Upper lobe of left lung (tissue), 6 donors: ENCODE measurements at regions not wholly inside any gene's neighbourhood (a gene's known extent, or its start where the extent isn't known, plus 50 kb on each side); places are given as distances from the start of the nearest gene placed in this dataset.

Experiments
- ATAC-seq, 2 donors: fragments of 200-7000 bp; cut with Tn5 transposase; one replicate each; pipeline ENCODE4 v1.9.1; 2022; ENCODE audit warnings: mild to moderate bottlenecking in 2 of 2, moderate library complexity in 2 of 2; ENCODE audit not compliant: low FRiP score in 2 of 2
- DNase-seq, 2 donors: peaks; one replicate each; pipeline ENCODE4 v3.0.0-alpha.2; 2019 to 2020
- H3K27ac ChIP-seq, 4 donors: fragments of 200-600 bp; sonication (generic); one replicate each; pipeline ENCODE4 v1.5.1; 2016 to 2019
- H3K27me3 ChIP-seq, 4 donors: fragments of 200-600 bp; sonication (generic); one replicate each; pipeline ENCODE4 v1.5.1; 2017 to 2019
- H3K36me3 ChIP-seq, 4 donors: fragments of 200-600 bp; sonication (generic); one replicate each; pipeline ENCODE4 v1.5.1; 2016 to 2019
- H3K4me1 ChIP-seq, 4 donors: fragments of 200-600 bp; sonication (generic); one replicate each; pipeline ENCODE4 v1.5.1; 2018 to 2019
- H3K4me3 ChIP-seq, 4 donors: fragments of 200-600 bp; sonication (generic); one replicate each; pipeline ENCODE4 v1.5.1; 2017 to 2019; ENCODE audit warnings: mild to moderate bottlenecking in 2 of 4, moderate library complexity in 1 of 4
- H3K9me3 ChIP-seq, 4 donors: fragments of 200-600 bp; sonication (generic); one replicate each; pipeline ENCODE4 v1.5.1; 2018 to 2019
- CTCF ChIP-seq, 6 experiments: fragments of 450-650 bp in 4 of 6; fragments of 200-600 bp in 2 of 6; sonication (generic) in 2 of 6; IDR thresholded peaks; one replicate each; pipeline ENCODE4 v1.5.1; 2016 to 2019; ENCODE audit warnings: antibody characterized with exemption in 6 of 6
- EP300 ChIP-seq, 4 donors: sonication (generic); formaldehyde crosslinking; IDR thresholded peaks; one replicate each; pipeline ENCODE4 v1.5.1; 2017; ENCODE audit warnings: antibody characterized with exemption in 4 of 4, control low read depth in 2 of 4
- POLR2A ChIP-seq, 4 donors: fragments of 450-650 bp; IDR thresholded peaks; one replicate each; pipeline ENCODE4 v1.5.1; 2016 to 2017; ENCODE audit warnings: antibody characterized with exemption in 4 of 4, mild to moderate bottlenecking in 2 of 4
- POLR2AphosphoS5 ChIP-seq, 2 donors: sonication (generic); formaldehyde crosslinking; IDR thresholded peaks; one replicate each; pipeline ENCODE4 v1.5.1; 2017; ENCODE audit warnings: antibody characterized with exemption in 2 of 2
- WGBS, 2 donors: methylation state at CpG; one replicate each; pipeline ENCODE4 v1.1.5; 2017 to 2018; 5-methylcytosine and 5-hydroxymethylcytosine counted together
- donor health status: DM: no; HTN: no; CAD: no; lungs with moderate emphysema.
- donor health status: DM: no; HTN: yes; CAD: no; lungs with severe emphysema.

GRCh38 chr1:195903203-195903602 lies 705.0 kb downstream of the KCNT2 start:
- H3K4me1 ChIP-seq: no peaks in the 10 kb centered on the region
- H3K36me3 ChIP-seq: no peaks in the 10 kb centered on the region
- no peak overlapping the region for H3K4me3 ChIP-seq
- no peak for DNase-seq
- WGBS, 2 donors: 76 to 80% methylated on average over 3 of the region's 3 CpGs
- TF ChIP-seq POLR2AphosphoS5 (IDR thresholded peaks at IDR 0.05) (no peak), CTCF (IDR thresholded peaks at IDR 0.05) (no peak), EP300 (IDR thresholded peaks at IDR 0.05) (no peak), POLR2A (IDR thresholded peaks at IDR 0.05) (no peak)
- H3K9me3 ChIP-seq: no peaks in the 10 kb centered on the region
- no peak overlapping the region for H3K27ac ChIP-seq
- no peaks in the 10 kb centered on the region for H3K27me3 ChIP-seq
- ATAC-seq: no peak

DNA sequence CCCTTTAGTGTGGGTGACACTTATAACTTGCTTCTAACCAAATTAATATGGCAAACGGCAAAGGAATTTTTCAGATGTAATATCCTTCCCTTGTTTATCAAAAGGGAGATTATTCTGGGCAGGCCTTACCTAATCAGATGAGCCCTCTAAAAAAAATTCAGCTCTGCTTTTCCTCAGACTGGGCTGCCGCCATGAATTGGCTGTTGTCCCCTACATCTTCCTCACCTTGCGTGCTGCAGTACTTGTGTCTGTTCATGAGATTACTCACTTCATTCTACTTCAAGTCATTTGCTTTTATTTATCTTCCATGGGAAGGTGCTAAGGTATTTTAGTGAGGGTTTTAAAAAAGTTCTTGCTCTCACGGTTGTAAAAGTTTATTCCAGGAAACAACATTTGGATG lies 705.5 kb downstream of the KCNT2 start:
- no peaks in the 10 kb centered on the region for H3K4me1 ChIP-seq
- H3K27ac ChIP-seq: no peak overlapping the region
- no peaks in the 10 kb centered on the region for H3K27me3 ChIP-seq
- ATAC-seq: no peak
- TF ChIP-seq CTCF (IDR thresholded peaks at IDR 0.05): no peak
- TF ChIP-seq EP300 (IDR thresholded peaks at IDR 0.05): no peak
- TF ChIP-seq POLR2A (IDR thresholded peaks at IDR 0.05): no peak
- TF ChIP-seq POLR2AphosphoS5 (IDR thresholded peaks at IDR 0.05): no peak
- 78 to 82% methylated on average over 4 of the region's 4 CpGs for WGBS, 2 donors
- H3K4me3 ChIP-seq: no peak overlapping the region
- H3K9me3 ChIP-seq: no peaks in the 10 kb centered on the region
- no peaks in the 10 kb centered on the region for H3K36me3 ChIP-seq
- DNase-seq: no peak

GRCh38 chr1:195899762-195900352 lies 708.4 kb downstream of the KCNT2 start:
- Histone ChIP-seq H3K9me3 (no peaks in the 10 kb centered on the region), H3K4me3 (no peak overlapping the region), H3K27ac (no peak overlapping the region), H3K27me3 (no peaks in the 10 kb centered on the region), H3K36me3 (no peaks in the 10 kb centered on the region), H3K4me1 (no peaks in the 10 kb centered on the region)
- no peak for ATAC-seq
- no peak for DNase-seq
- WGBS, 2 donors: 68 to 83% methylated on average over 1 of the region's 1 CpG
- no peak for TF ChIP-seq POLR2AphosphoS5 (IDR thresholded peaks at IDR 0.05)
- no peak for TF ChIP-seq POLR2A (IDR thresholded peaks at IDR 0.05)
- TF ChIP-seq EP300 (IDR thresholded peaks at IDR 0.05): no peak
- TF ChIP-seq CTCF (IDR thresholded peaks at IDR 0.05): no peak

- DNase-seq: no peak
- WGBS, 2 donors: 17 to 23% methylated on average over 2 of the region's 2 CpGs
These were observed 709.3 kb downstream of the KCNT2 start for GRCh38 chr1:195898924-195899323.

DNA sequence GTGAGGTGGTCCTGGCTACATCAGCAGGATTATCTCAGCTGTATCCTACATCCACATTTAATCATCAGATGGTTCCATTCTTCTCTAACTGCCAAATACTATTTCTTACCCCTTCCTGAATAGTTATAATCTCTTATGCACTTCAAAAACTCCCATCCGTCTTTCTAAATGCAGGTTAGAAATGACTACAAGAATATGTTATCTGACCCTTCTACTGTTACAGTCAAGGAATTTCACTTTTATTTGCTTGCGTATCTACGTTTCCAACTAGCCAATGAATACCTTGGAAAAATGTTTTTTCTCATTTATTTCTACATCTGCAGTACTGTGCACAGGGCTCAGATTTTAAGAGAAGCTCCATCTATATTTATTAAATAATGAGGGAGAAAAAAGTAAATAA lies 709.9 kb downstream of the KCNT2 start:
- DNase-seq (no peak), ATAC-seq (no peak)
- Histone ChIP-seq H3K9me3 (no peaks in the 10 kb centered on the region), H3K27me3 (no peaks in the 10 kb centered on the region), H3K4me3 (no peak overlapping the region), H3K27ac (no peak overlapping the region), H3K36me3 (no peaks in the 10 kb centered on the region), H3K4me1 (no peaks in the 10 kb centered on the region)
- WGBS, 2 donors: 46 to 50% methylated on average over 3 of the region's 3 CpGs
- no peak for TF ChIP-seq POLR2A (IDR thresholded peaks at IDR 0.05)
- TF ChIP-seq CTCF (IDR thresholded peaks at IDR 0.05): no peak
- TF ChIP-seq EP300 (IDR thresholded peaks at IDR 0.05): no peak
- TF ChIP-seq POLR2AphosphoS5 (IDR thresholded peaks at IDR 0.05): no peak

More at GRCh38 chr1:195898924-195899323, 709.3 kb downstream of the KCNT2 start:
- no peak for ATAC-seq
- H3K27me3 ChIP-seq: no peaks in the 10 kb centered on the region
- H3K9me3 ChIP-seq: no peaks in the 10 kb centered on the region
- H3K27ac ChIP-seq: no peak overlapping the region
- no peak overlapping the region for H3K4me3 ChIP-seq
- no peak for TF ChIP-seq POLR2A (IDR thresholded peaks at IDR 0.05)
- H3K4me1 ChIP-seq: no peaks in the 10 kb centered on the region
- H3K36me3 ChIP-seq: no peaks in the 10 kb centered on the region
